Stimulated activated naive CD8-positive, alpha-beta T cell treated with anti-CD3 and anti-CD28 coated beads, Interleukin-15, Interleukin-2, amounts not matched to agents 100 U/mL and 50 U/mL, for 24 hours (primary cell): ENCODE measurements at regions not wholly inside any gene's neighbourhood (a gene's known extent, or its start where the extent isn't known, plus 50 kb on each side); places are given as distances from the start of the nearest gene placed in this dataset.

Source experiments
- ATAC-seq: fragments of 150-1000 bp; cut with Tn5 transposase; one replicate; pipeline ENCODE4 v1.10.0; 2021
- DNase-seq: peaks from one replicate; pipeline ENCODE4 v3.0.0; 2021

GRCh38 chr9:38313421-38313820 lies 79.1 kb upstream of the ALDH1B1 start:
- DNase-seq (no peak), ATAC-seq (no peak)

- no peak for ATAC-seq
- no peak for DNase-seq
Observed at GRCh38 chr9:38312406-38312805, 80.1 kb upstream of the ALDH1B1 start.

- no peak for ATAC-seq
- no peak for DNase-seq
Observed at GRCh38 chr9:38311382-38312270, 80.9 kb upstream of the ALDH1B1 start.

- ATAC-seq, result no peak
- no peak for DNase-seq
Observed at GRCh38 chr9:38309324-38310195, 82.9 kb upstream of the ALDH1B1 start.

GRCh38 chr9:38308136-38308535 lies 84.4 kb upstream of the ALDH1B1 start:
- ATAC-seq (no peak), DNase-seq (no peak)

GRCh38 chr9:38306899-38307298 lies 85.6 kb upstream of the ALDH1B1 start:
- no peak for DNase-seq
- ATAC-seq, result no peak

GRCh38 chr9:38305582-38305981 lies 86.9 kb upstream of the ALDH1B1 start:
- DNase-seq (no peak), ATAC-seq (no peak)

- DNase-seq (no peak), ATAC-seq (no peak)
Observed at GRCh38 chr9:38301376-38302106, 91.0 kb upstream of the ALDH1B1 start.

- no peak for DNase-seq
- ATAC-seq, result no peak
Observed at GRCh38 chr9:38299856-38300255, 92.6 kb upstream of the ALDH1B1 start.

GRCh38 chr9:38298904-38299303 lies 93.6 kb upstream of the ALDH1B1 start:
- DNase-seq, result no peak

GRCh38 chr9:38298503-38298902 lies 94.0 kb upstream of the ALDH1B1 start:
- ATAC-seq (no peak), DNase-seq (no peak)

More at GRCh38 chr9:38298904-38299303, 93.6 kb upstream of the ALDH1B1 start:
- ATAC-seq, result no peak

GRCh38 chr9:38296807-38297206 lies 95.7 kb upstream of the ALDH1B1 start:
- ATAC-seq (no peak), DNase-seq (no peak)

GRCh38 chr9:38295764-38296163 lies 96.7 kb upstream of the ALDH1B1 start:
- no peak for ATAC-seq
- DNase-seq, result no peak

- no peak for DNase-seq
- no peak for ATAC-seq
Observed at GRCh38 chr9:38294220-38294960, 98.1 kb upstream of the ALDH1B1 start.

GRCh38 chr9:38293022-38293421 lies 99.5 kb upstream of the ALDH1B1 start:
- DNase-seq (no peak), ATAC-seq (no peak)

GRCh38 chr9:38292480-38292879 lies 100.0 kb upstream of the ALDH1B1 start:
- DNase-seq (no peak), ATAC-seq (no peak)

- DNase-seq, result no peak
- no peak for ATAC-seq
Observed at GRCh38 chr9:38289866-38290245, 102.6 kb upstream of the ALDH1B1 start.

- DNase-seq, result no peak
- ATAC-seq, result no peak
Observed at GRCh38 chr9:38289236-38289865, 103.2 kb upstream of the ALDH1B1 start.

GRCh38 chr9:38288502-38288901 lies 104.0 kb upstream of the ALDH1B1 start:
- no peak for ATAC-seq
- DNase-seq, result no peak

- ATAC-seq (peak; percentile 14), DNase-seq (no peak)
Observed at GRCh38 chr9:38287420-38287985, 105.0 kb upstream of the ALDH1B1 start.

GRCh38 chr9:38286766-38287165 lies 105.7 kb upstream of the ALDH1B1 start:
- DNase-seq (no peak), ATAC-seq (no peak)
